K562 (cell line): ENCODE measurements at regions not wholly inside any gene's neighbourhood (a gene's known extent, or its start where the extent isn't known, plus 50 kb on each side); places are given as distances from the start of the nearest gene placed in this dataset.

Experiments
- ATAC-seq: fragments of 200-7000 bp; cut with Tn5 transposase; 3 replicates; pipeline ENCODE4 v1.9.1; 2020; ENCODE audit warnings: moderate library complexity
- BruUV-seq: library from RNA; stranded (reverse); fragments of 400-500 nt; replicated peaks from 2 replicates; lab custom pipeline; 2021; lab: Mats Ljungman, UMichigan
- CTCF ChIA-PET: fragments of 300-600 bp; formaldehyde crosslinking; extraction: SDS; loops from one replicate; lab custom pipeline; 2021; ENCODE audit warnings: low intra/inter-chr PET ratio; lab: Yijun Ruan, JAX
- POLR2A ChIA-PET: fragments of 300-600, 350-650 bp; sonication (Branson Sonifier 250); formaldehyde crosslinking; extraction: SDS; loops from one replicate; lab custom pipeline; 2021; ENCODE audit warnings: antibody characterized with exemption, inconsistent platforms; lab: Yijun Ruan, JAX
- DNase-seq, 4 experiments: peaks; one replicate each; pipeline versions ENCODE4 v3.0.0 to v3.0.0-alpha.2; 2011 to 2018; ENCODE audit warnings: low spot score in 3 of 4, mixed read lengths in 3 of 4; ENCODE audit errors: extremely low read depth in 1 of 4
- FAIRE-seq: peaks from 2 replicates; lab custom pipeline; 2011; peaks lifted over from hg19 to GRCh38; lab: Jason Lieb, UNC
- H2AFZ ChIP-seq: 2 replicates; pipeline ENCODE4 v1.6.0; 2011; ENCODE audit warnings: low read depth, low read length, control low read depth, inconsistent platforms
- H3K27ac ChIP-seq: fragments of 200-600 bp; 3 replicates; pipeline ENCODE4 v1.8.0; 2011; ENCODE audit warnings: low read depth, mild to moderate bottlenecking, control low read depth, inconsistent platforms, low read length, moderate library complexity, mixed read lengths; ENCODE audit errors: extremely low read depth
- H3K27me3 ChIP-seq, 2 experiments: fragments of 300-600 bp in 1 of 2; 2 replicates in 1 of 2; 3 replicates in 1 of 2; pipeline versions ENCODE4 v1.6.0 to v1.8.0; 2011; ENCODE audit warnings: inconsistent platforms in 2 of 2, low read length in 2 of 2, mild to moderate bottlenecking in 1 of 2, mixed read lengths in 1 of 2, moderate library complexity in 1 of 2; ENCODE audit not compliant: control insufficient read depth in 2 of 2, insufficient read depth in 2 of 2
- H3K36me3 ChIP-seq: fragments of 300-600 bp; 3 replicates; pipeline ENCODE4 v1.8.0; 2011; ENCODE audit warnings: mild to moderate bottlenecking, low read length, inconsistent platforms; ENCODE audit not compliant: control insufficient read depth, insufficient read depth
- H3K4me1 ChIP-seq, 2 experiments: fragments of 200-600 bp in 1 of 2; replicated peaks in 1 of 2; 2 replicates in 1 of 2; 3 replicates in 1 of 2; pipeline versions ENCODE4 v1.5.1 to v1.8.0; 2011; ENCODE audit warnings: inconsistent platforms in 2 of 2, low read length in 2 of 2, mild to moderate bottlenecking in 1 of 2, mixed read lengths in 1 of 2, moderate library complexity in 1 of 2; ENCODE audit not compliant: control insufficient read depth in 2 of 2, insufficient read depth in 2 of 2
- H3K4me2 ChIP-seq: 2 replicates; pipeline ENCODE4 v1.6.1; 2011; ENCODE audit warnings: low read length, control low read depth, inconsistent platforms, mixed read lengths; ENCODE audit not compliant: insufficient read depth
- H3K4me3 ChIP-seq: fragments of 200-600 bp; sonication (generic), shearing (Covaris generic); 2 replicates; pipeline ENCODE4 v1.5.1; 2016; ENCODE audit warnings: control low read depth, inconsistent platforms
- H3K79me2 ChIP-seq: fragments of 200-600 bp; 3 replicates; pipeline ENCODE4 v1.8.0; 2011; ENCODE audit warnings: low read length, inconsistent platforms; ENCODE audit not compliant: control insufficient read depth, insufficient read depth
- H3K9ac ChIP-seq, 2 experiments: 2 replicates each; pipeline versions ENCODE4 v1.6.0 to v1.6.1; 2011; ENCODE audit warnings: low read depth in 2 of 2, low read length in 2 of 2, control low read depth in 1 of 2, inconsistent platforms in 1 of 2, mild to moderate bottlenecking in 1 of 2, mixed read lengths in 1 of 2; ENCODE audit not compliant: insufficient read depth in 1 of 2
- H3K9me1 ChIP-seq: one replicate; pipeline ENCODE4 v1.6.0; 2011; ENCODE audit warnings: inconsistent platforms, mild to moderate bottlenecking, low read length, moderate library complexity; ENCODE audit not compliant: control insufficient read depth, insufficient read depth
- H3K9me3 ChIP-seq: replicated peaks from 2 replicates; pipeline ENCODE4 v1.5.1; 2011; ENCODE audit warnings: low read depth, low read length, inconsistent platforms; ENCODE audit not compliant: control insufficient read depth, insufficient read depth
- H4K20me1 ChIP-seq: replicated peaks from 2 replicates; pipeline ENCODE4 v1.6.1; 2011; ENCODE audit warnings: low read length, inconsistent platforms, mixed read lengths; ENCODE audit not compliant: control insufficient read depth, insufficient read depth
- BRF1 ChIP-seq: IDR thresholded peaks from 3 replicates; pipeline ENCODE4 v1.6.1; 2011; ENCODE audit warnings: borderline replicate concordance, mild to moderate bottlenecking; ENCODE audit not compliant: insufficient read length; ENCODE audit errors: extremely low read depth
- DIDO1 ChIP-seq: fragments of 450-650 bp; IDR thresholded peaks from 2 replicates; pipeline ENCODE4 v1.6.1; 2016; ENCODE audit warnings: low read depth, missing biosample characterization, missing genetic modification characterization
- FOXA1 ChIP-seq: fragments of 450-650 bp; IDR thresholded peaks from 2 replicates; pipeline ENCODE4 v1.6.1; 2016; ENCODE audit warnings: mild to moderate bottlenecking, borderline replicate concordance
- FOXK2 ChIP-seq, 2 experiments: fragments of 450-650 bp; IDR thresholded peaks in 1 of 2; conservative IDR thresholded peaks in 1 of 2; 2 replicates each; pipeline ENCODE4 v1.6.1; 2016; ENCODE audit warnings: low read depth in 2 of 2, mild to moderate bottlenecking in 1 of 2
- FOXP1 ChIP-seq: sonication (generic); formaldehyde crosslinking; IDR thresholded peaks from 2 replicates; pipeline ENCODE4 v1.8.0; 2022; ENCODE audit warnings: mild to moderate bottlenecking, missing genetic modification reagents
- HDAC8 ChIP-seq: fragments of 450-650 bp; IDR thresholded peaks from 2 replicates; pipeline ENCODE4 v1.6.1; 2016; ENCODE audit warnings: mild to moderate bottlenecking, missing genetic modification characterization, moderate library complexity, missing compliant biosample characterization
- JUNB ChIP-seq: fragments of 450-650 bp; formaldehyde crosslinking; conservative IDR thresholded peaks from 2 replicates; pipeline ENCODE4 v1.4.0; 2020; ENCODE audit warnings: mild to moderate bottlenecking
- MEF2A ChIP-seq: IDR thresholded peaks from 2 replicates; pipeline ENCODE4 v1.6.1; 2011; ENCODE audit warnings: low read depth, mild to moderate bottlenecking, low read length, moderate library complexity; ENCODE audit not compliant: control insufficient read depth
- PHF21A ChIP-seq: fragments of 450-650 bp; IDR thresholded peaks from 2 replicates; pipeline ENCODE4 v1.6.1; 2017; ENCODE audit warnings: low read depth, borderline replicate concordance
- SRSF7 ChIP-seq: fragments of 200-400 bp; formaldehyde crosslinking; optimal IDR thresholded peaks from 2 replicates; pipeline ENCODE3; 2017; ENCODE audit warnings: mild to moderate bottlenecking, low read depth, low read length
- TCF3 ChIP-seq: sonication (generic); formaldehyde crosslinking; IDR thresholded peaks from 2 replicates; pipeline ENCODE4 v1.4.0; 2020; ENCODE audit warnings: mild to moderate bottlenecking, missing genetic modification reagents
- ZNF140 ChIP-seq: fragments of 250-450 bp; sonication (Bioruptor Pico); IDR thresholded peaks from 2 replicates; pipeline ENCODE4 v1.8.0; 2021; ENCODE audit warnings: moderate library complexity, mild to moderate bottlenecking, inconsistent platforms
- ZNF143 ChIP-seq: sonication (generic); formaldehyde crosslinking; IDR thresholded peaks from 2 replicates; pipeline ENCODE4 v1.9.0; 2022; ENCODE audit warnings: mild to moderate bottlenecking, missing genetic modification reagents
- ZNF165 ChIP-seq: fragments of 250-450 bp; sonication (Bioruptor Pico); IDR thresholded peaks from 2 replicates; pipeline ENCODE4 v1.4.0; 2020; ENCODE audit warnings: borderline replicate concordance
- ZNF586 ChIP-seq: fragments of 450-650 bp; formaldehyde crosslinking; conservative IDR thresholded peaks from 2 replicates; pipeline ENCODE4 v1.4.0; 2020; ENCODE audit warnings: mild to moderate bottlenecking, moderate library complexity
- ZNF785 ChIP-seq: fragments of 250-450 bp; sonication (Bioruptor Pico); IDR thresholded peaks from 2 replicates; pipeline ENCODE4 v1.4.0; 2020; ENCODE audit warnings: mild to moderate bottlenecking
- ZZZ3 ChIP-seq: fragments of 450-650 bp; IDR thresholded peaks from 2 replicates; pipeline ENCODE4 v1.6.1; 2016; ENCODE audit warnings: antibody characterized with exemption, mild to moderate bottlenecking, moderate library complexity
- WGBS: fragments of 100-300 bp; shearing (Covaris generic); methylation state at CpG from one replicate; pipeline ENCODE4 v1.1.6; 2016; ENCODE audit warnings: low coverage, mixed read lengths; ENCODE audit not compliant: insufficient coverage; ENCODE audit errors: missing lambda C conversion rate; 5-methylcytosine and 5-hydroxymethylcytosine counted together
- in situ Hi-C: fragments of 300-500 bp; cut with MboI; formaldehyde crosslinking; loops from 4 replicates; pipeline ENCODE4 v1.15.0; 2018; ENCODE audit warnings: inconsistent platforms, mixed read lengths
- intact Hi-C: fragments of 100-400 bp; cut with micrococcal nuclease; formaldehyde crosslinking; loops from 2 replicates; pipeline ENCODE4 v1.14.2; 2022
- TF ChIP-seq, protein P1 (sequence below): fragments of 250-450 bp; sonication (Bioruptor Pico); IDR thresholded peaks from 2 replicates; pipeline ENCODE4 v1.4.0; 2020; ENCODE audit warnings: mild to moderate bottlenecking
- TF ChIP-seq, protein P2 (sequence below): sonication (generic); formaldehyde crosslinking; IDR thresholded peaks from 2 replicates; pipeline ENCODE4 v1.9.0; 2022; ENCODE audit warnings: mild to moderate bottlenecking, missing genetic modification reagents

DNA sequence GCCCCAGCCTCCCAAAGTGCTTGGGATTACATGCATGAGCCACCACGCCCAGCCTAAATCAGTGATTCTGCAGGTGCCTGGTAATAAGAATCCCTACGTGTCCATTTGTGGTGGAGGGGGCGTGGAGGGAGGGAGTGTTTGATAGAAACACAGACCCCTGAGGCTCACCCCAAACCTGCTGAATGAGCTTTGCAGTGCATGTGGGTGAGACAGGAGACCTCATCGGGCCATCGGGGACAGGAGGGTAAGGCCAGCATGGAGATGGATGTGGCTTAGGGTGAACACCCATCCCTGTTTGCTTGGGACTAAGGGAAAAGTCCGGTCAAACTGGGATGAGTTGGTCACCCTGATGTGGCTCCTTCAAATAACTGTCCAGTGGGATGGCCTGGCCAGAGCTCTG, 71.3 kb upstream of the ALX4 start:
- Histone ChIP-seq H3K4me3 (no peak overlapping the region), H3K27ac (no peak overlapping the region), H3K27me3 (peaks cover 6 to 48% of the 10 kb centered on the region in 2 experiments; a peak in 3 of 5 replicates), H3K9me1 (no peaks in the 10 kb centered on the region), H3K4me1 (peaks cover 0 to 13% of the 10 kb centered on the region in 2 experiments; a peak in 3 of 5 replicates), H2AFZ (no peak overlapping the region), H4K20me1 (peaks cover 3% of the 10 kb centered on the region; the same call in 1 of the 2 replicates), H3K9me3 (no peaks in the 10 kb centered on the region), H3K79me2 (no peaks in the 10 kb centered on the region), H3K9ac (no peak overlapping the region), H3K36me3 (no peaks in the 10 kb centered on the region), H3K4me2 (no peak overlapping the region)
- ATAC-seq (no peak), FAIRE-seq (no peak), DNase-seq (no peak)
- in situ Hi-C loops: no loop called here
- no TSS peak for BruUV-seq
- WGBS: 1% methylated on average over 6 of the region's 6 CpGs
- intact Hi-C loops: no loop called here
- ChIA-PET POLR2A (interaction anchor here (0.6 to 1.0 kb wide), 2 partner anchors 9 to 24 kb away, joined by 3 read pairs; no protein-coding TSS in a partner anchor), CTCF (no interaction called here)
- TF ChIP-seq ZZZ3: no peak
- TF ChIP-seq ZNF140 (CRISPR knock-in tag): no peak
- TF ChIP-seq DIDO1: no peak
- TF ChIP-seq ZNF143 (CRISPR knock-in tag): no peak
- no peak for TF ChIP-seq HDAC8 (tag)
- TF ChIP-seq ZNF586 (CRISPR knock-in tag): no peak
- TF ChIP-seq ZNF165 (CRISPR knock-in tag): no peak
- TF ChIP-seq PHF21A: no peak
- TF ChIP-seq, protein P1, sequence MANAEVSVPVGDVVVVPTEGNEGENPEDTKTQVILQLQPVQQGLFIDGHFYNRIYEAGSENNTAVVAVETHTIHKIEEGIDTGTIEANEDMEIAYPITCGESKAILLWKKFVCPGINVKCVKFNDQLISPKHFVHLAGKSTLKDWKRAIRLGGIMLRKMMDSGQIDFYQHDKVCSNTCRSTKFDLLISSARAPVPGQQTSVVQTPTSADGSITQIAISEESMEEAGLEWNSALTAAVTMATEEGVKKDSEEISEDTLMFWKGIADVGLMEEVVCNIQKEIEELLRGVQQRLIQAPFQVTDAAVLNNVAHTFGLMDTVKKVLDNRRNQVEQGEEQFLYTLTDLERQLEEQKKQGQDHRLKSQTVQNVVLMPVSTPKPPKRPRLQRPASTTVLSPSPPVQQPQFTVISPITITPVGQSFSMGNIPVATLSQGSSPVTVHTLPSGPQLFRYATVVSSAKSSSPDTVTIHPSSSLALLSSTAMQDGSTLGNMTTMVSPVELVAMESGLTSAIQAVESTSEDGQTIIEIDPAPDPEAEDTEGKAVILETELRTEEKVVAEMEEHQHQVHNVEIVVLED (CRISPR knock-in tag): no peak
- TF ChIP-seq FOXP1 (CRISPR knock-in tag): no peak
- no peak for TF ChIP-seq BRF1
- no peak for TF ChIP-seq SRSF7
- TF ChIP-seq TCF3 (CRISPR knock-in tag): no peak
- TF ChIP-seq FOXK2 (conservative IDR thresholded peaks at IDR 0.05 in 1 of 2, IDR thresholded peaks at IDR 0.05 in 1 of 2; ENCODE audit: low read depth in 2 of 2): no peak
- TF ChIP-seq, protein P2, sequence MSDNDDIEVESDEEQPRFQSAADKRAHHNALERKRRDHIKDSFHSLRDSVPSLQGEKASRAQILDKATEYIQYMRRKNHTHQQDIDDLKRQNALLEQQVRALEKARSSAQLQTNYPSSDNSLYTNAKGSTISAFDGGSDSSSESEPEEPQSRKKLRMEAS (CRISPR knock-in tag): no peak
- TF ChIP-seq JUNB (CRISPR knock-in tag): no peak
- no peak for TF ChIP-seq ZNF785 (CRISPR knock-in tag)
- no peak for TF ChIP-seq MEF2A
- TF ChIP-seq FOXA1: no peak
